AG10803 (cell line): ENCODE measurements at regions not wholly inside any gene's neighbourhood (a gene's known extent, or its start where the extent isn't known, plus 50 kb on each side); places are given as distances from the start of the nearest gene placed in this dataset.

Source experiments
- DNase-seq: peaks from one replicate; pipeline ENCODE4 v3.0.0; 2010; ENCODE audit warnings: low read depth
- H3K4me3 ChIP-seq: 2 replicates; pipeline ENCODE4 v1.5.1; 2011; ENCODE audit warnings: mild to moderate bottlenecking, low read length, control low read depth
- TF ChIP-seq, protein P1 (sequence below): conservative IDR thresholded peaks from 2 replicates; pipeline ENCODE4 v1.5.1; 2011; ENCODE audit warnings: mild to moderate bottlenecking, low read length, control low read depth, inconsistent platforms

- TF ChIP-seq, protein P1, sequence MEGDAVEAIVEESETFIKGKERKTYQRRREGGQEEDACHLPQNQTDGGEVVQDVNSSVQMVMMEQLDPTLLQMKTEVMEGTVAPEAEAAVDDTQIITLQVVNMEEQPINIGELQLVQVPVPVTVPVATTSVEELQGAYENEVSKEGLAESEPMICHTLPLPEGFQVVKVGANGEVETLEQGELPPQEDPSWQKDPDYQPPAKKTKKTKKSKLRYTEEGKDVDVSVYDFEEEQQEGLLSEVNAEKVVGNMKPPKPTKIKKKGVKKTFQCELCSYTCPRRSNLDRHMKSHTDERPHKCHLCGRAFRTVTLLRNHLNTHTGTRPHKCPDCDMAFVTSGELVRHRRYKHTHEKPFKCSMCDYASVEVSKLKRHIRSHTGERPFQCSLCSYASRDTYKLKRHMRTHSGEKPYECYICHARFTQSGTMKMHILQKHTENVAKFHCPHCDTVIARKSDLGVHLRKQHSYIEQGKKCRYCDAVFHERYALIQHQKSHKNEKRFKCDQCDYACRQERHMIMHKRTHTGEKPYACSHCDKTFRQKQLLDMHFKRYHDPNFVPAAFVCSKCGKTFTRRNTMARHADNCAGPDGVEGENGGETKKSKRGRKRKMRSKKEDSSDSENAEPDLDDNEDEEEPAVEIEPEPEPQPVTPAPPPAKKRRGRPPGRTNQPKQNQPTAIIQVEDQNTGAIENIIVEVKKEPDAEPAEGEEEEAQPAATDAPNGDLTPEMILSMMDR, result no peak
- H3K4me3 ChIP-seq, result no peak overlapping the region
- DNase-seq, result no peak
Observed at GRCh38 chr2:8230466-8230865, 451.4 kb upstream of the ID2 start.

GRCh38 chr2:8231902-8232301 is 450.0 kb upstream of the ID2 start:
- H3K4me3 ChIP-seq, result no peak overlapping the region
- DNase-seq, result no peak
- TF ChIP-seq, protein P1, result no peak

GRCh38 chr2:8232871-8233270 is 449.0 kb upstream of the ID2 start:
- TF ChIP-seq, protein P1, result no peak
- no peak for DNase-seq
- no peak overlapping the region for H3K4me3 ChIP-seq

- TF ChIP-seq, protein P1, result no peak
- H3K4me3 ChIP-seq, result no peak overlapping the region
- DNase-seq, result no peak
Observed at GRCh38 chr2:8234253-8234652, 447.6 kb upstream of the ID2 start.

- DNase-seq, result no peak
- H3K4me3 ChIP-seq, result no peak overlapping the region
- TF ChIP-seq, protein P1, result no peak
Observed at GRCh38 chr2:8234757-8235374, 447.0 kb upstream of the ID2 start.

DNA sequence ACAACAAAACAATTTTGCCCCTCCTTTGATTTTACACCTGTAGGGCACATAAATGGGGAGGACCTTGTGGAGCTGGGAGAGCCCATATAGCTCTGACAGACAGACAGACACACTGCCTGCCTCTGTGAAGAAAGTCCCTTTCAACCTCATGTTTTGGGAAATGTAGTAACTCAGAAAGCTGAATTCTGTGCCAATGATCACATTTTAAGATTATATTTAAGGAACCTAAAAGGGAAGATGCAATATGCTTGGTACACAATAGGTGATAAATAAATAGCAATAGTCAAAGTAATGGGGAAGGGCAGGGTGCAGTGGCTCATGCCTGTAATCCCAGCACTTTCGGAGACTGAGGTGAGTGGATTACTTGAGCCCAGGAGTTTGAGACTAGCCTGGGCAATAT is 446.4 kb upstream of the ID2 start:
- no peak overlapping the region for H3K4me3 ChIP-seq
- no peak for DNase-seq
- TF ChIP-seq, protein P1, result no peak

- TF ChIP-seq, protein P1, result no peak
- H3K4me3 ChIP-seq, result no peak overlapping the region
- no peak for DNase-seq
Observed at GRCh38 chr2:8236391-8236790, 445.5 kb upstream of the ID2 start.
